ENCODE measurements at regions not wholly inside any gene's neighbourhood (a gene's known extent, or its start where the extent isn't known, plus 50 kb on each side); places are given as distances from the start of the nearest gene placed in this dataset.
"Not testable (repeated sequence)": the region's sequence is repeated elsewhere in the genome, so short reads cannot be mapped to it uniquely, and the experiment has no call there.

- not testable (repeated sequence) for H3K9me3 ChIP-seq (ENCODE audit: control insufficient read depth in 1 of 2, low read length in 2 of 2); H3K4me3 ChIP-seq (ENCODE audit: low read depth in 1 of 2, low read length in 2 of 2); H3K27me3 ChIP-seq (ENCODE audit: control insufficient read depth in 1 of 2, insufficient read depth in 2 of 2, low read length in 2 of 2); H3K9ac ChIP-seq (ENCODE audit: low read depth in 1 of 2, low read length in 2 of 2); H3K27ac ChIP-seq (ENCODE audit: low read depth, low read length); H3K4me1 ChIP-seq (ENCODE audit: control insufficient read depth in 1 of 2, insufficient read depth in 2 of 2, low read length in 2 of 2); H3K36me3 ChIP-seq (ENCODE audit: control insufficient read depth in 1 of 2, insufficient read depth in 2 of 2, low read length in 2 of 2)
Measured at GRCh38 chr7:136114467-136114866, 137.3 kb upstream of the MTPN start.

GRCh38 chr7:136109037-136109436 is 131.9 kb upstream of the MTPN start:
- H3K4me3 ChIP-seq (ENCODE audit: low read depth in 1 of 2, low read length in 2 of 2); H3K36me3 ChIP-seq (ENCODE audit: control insufficient read depth in 1 of 2, insufficient read depth in 2 of 2, low read length in 2 of 2); H3K9ac ChIP-seq (ENCODE audit: low read depth in 1 of 2, low read length in 2 of 2); H3K27ac ChIP-seq (ENCODE audit: low read depth, low read length); H3K27me3 ChIP-seq (ENCODE audit: control insufficient read depth in 1 of 2, insufficient read depth in 2 of 2, low read length in 2 of 2); H3K9me3 ChIP-seq (ENCODE audit: control insufficient read depth in 1 of 2, low read length in 2 of 2); H3K4me1 ChIP-seq (ENCODE audit: control insufficient read depth in 1 of 2, insufficient read depth in 2 of 2, low read length in 2 of 2): not testable (repeated sequence)

GRCh38 chr7:136105191-136105590 is 128.0 kb upstream of the MTPN start:
- Histone ChIP-seq H3K36me3 (ENCODE audit: control insufficient read depth in 1 of 2, insufficient read depth in 2 of 2, low read length in 2 of 2) (no peaks in the 10 kb centered on the region), H3K4me3 (ENCODE audit: low read depth in 1 of 2, low read length in 2 of 2) (no peak overlapping the region), H3K27ac (ENCODE audit: low read depth, low read length) (no peak overlapping the region), H3K27me3 (ENCODE audit: control insufficient read depth in 1 of 2, insufficient read depth in 2 of 2, low read length in 2 of 2) (no peaks in the 10 kb centered on the region), H3K9ac (ENCODE audit: low read depth in 1 of 2, low read length in 2 of 2) (no peak overlapping the region), H3K4me1 (ENCODE audit: control insufficient read depth in 1 of 2, insufficient read depth in 2 of 2, low read length in 2 of 2) (no peaks in the 10 kb centered on the region), H3K9me3 (ENCODE audit: control insufficient read depth in 1 of 2, low read length in 2 of 2) (no peaks in the 10 kb centered on the region)

- no peaks in the 10 kb centered on the region for H3K9me3 ChIP-seq (ENCODE audit: control insufficient read depth in 1 of 2, low read length in 2 of 2)
- H3K27ac ChIP-seq (ENCODE audit: low read depth, low read length): no peak overlapping the region
- H3K9ac ChIP-seq (ENCODE audit: low read depth in 1 of 2, low read length in 2 of 2): no peak overlapping the region
- H3K4me3 ChIP-seq (ENCODE audit: low read depth in 1 of 2, low read length in 2 of 2): no peak overlapping the region
- no peaks in the 10 kb centered on the region for H3K27me3 ChIP-seq (ENCODE audit: control insufficient read depth in 1 of 2, insufficient read depth in 2 of 2, low read length in 2 of 2)
- H3K4me1 ChIP-seq (ENCODE audit: control insufficient read depth in 1 of 2, insufficient read depth in 2 of 2, low read length in 2 of 2): no peaks in the 10 kb centered on the region
- no peaks in the 10 kb centered on the region for H3K36me3 ChIP-seq (ENCODE audit: control insufficient read depth in 1 of 2, insufficient read depth in 2 of 2, low read length in 2 of 2)
Measured at GRCh38 chr7:136104269-136104603, 127.1 kb upstream of the MTPN start.

- Histone ChIP-seq H3K4me3 (ENCODE audit: low read depth in 1 of 2, low read length in 2 of 2) (no peak overlapping the region), H3K9me3 (ENCODE audit: control insufficient read depth in 1 of 2, low read length in 2 of 2) (no peaks in the 10 kb centered on the region), H3K27ac (ENCODE audit: low read depth, low read length) (no peak overlapping the region), H3K4me1 (ENCODE audit: control insufficient read depth in 1 of 2, insufficient read depth in 2 of 2, low read length in 2 of 2) (no peaks in the 10 kb centered on the region), H3K9ac (ENCODE audit: low read depth in 1 of 2, low read length in 2 of 2) (no peak overlapping the region), H3K27me3 (ENCODE audit: control insufficient read depth in 1 of 2, insufficient read depth in 2 of 2, low read length in 2 of 2) (no peaks in the 10 kb centered on the region), H3K36me3 (ENCODE audit: control insufficient read depth in 1 of 2, insufficient read depth in 2 of 2, low read length in 2 of 2) (no peaks in the 10 kb centered on the region)
Measured at GRCh38 chr7:136103545-136104268, 126.5 kb upstream of the MTPN start.

GRCh38 chr7:136102881-136103280 is 125.7 kb upstream of the MTPN start:
- Histone ChIP-seq H3K4me1 (ENCODE audit: control insufficient read depth in 1 of 2, insufficient read depth in 2 of 2, low read length in 2 of 2) (no peaks in the 10 kb centered on the region), H3K9me3 (ENCODE audit: control insufficient read depth in 1 of 2, low read length in 2 of 2) (no peaks in the 10 kb centered on the region), H3K27ac (ENCODE audit: low read depth, low read length) (no peak overlapping the region), H3K4me3 (ENCODE audit: low read depth in 1 of 2, low read length in 2 of 2) (no peak overlapping the region), H3K36me3 (ENCODE audit: control insufficient read depth in 1 of 2, insufficient read depth in 2 of 2, low read length in 2 of 2) (no peaks in the 10 kb centered on the region), H3K27me3 (ENCODE audit: control insufficient read depth in 1 of 2, insufficient read depth in 2 of 2, low read length in 2 of 2) (no peaks in the 10 kb centered on the region), H3K9ac (ENCODE audit: low read depth in 1 of 2, low read length in 2 of 2) (no peak overlapping the region)

- not testable (repeated sequence) for H3K4me1 ChIP-seq (ENCODE audit: control insufficient read depth in 1 of 2, insufficient read depth in 2 of 2, low read length in 2 of 2); H3K27ac ChIP-seq (ENCODE audit: low read depth, low read length); H3K4me3 ChIP-seq (ENCODE audit: low read depth in 1 of 2, low read length in 2 of 2); H3K27me3 ChIP-seq (ENCODE audit: control insufficient read depth in 1 of 2, insufficient read depth in 2 of 2, low read length in 2 of 2); H3K36me3 ChIP-seq (ENCODE audit: control insufficient read depth in 1 of 2, insufficient read depth in 2 of 2, low read length in 2 of 2); H3K9ac ChIP-seq (ENCODE audit: low read depth in 1 of 2, low read length in 2 of 2); H3K9me3 ChIP-seq (ENCODE audit: control insufficient read depth in 1 of 2, low read length in 2 of 2)
Measured at GRCh38 chr7:136092714-136093113, 115.6 kb upstream of the MTPN start.

GRCh38 chr7:136087881-136088280 is 110.7 kb upstream of the MTPN start:
- no peaks in the 10 kb centered on the region for H3K36me3 ChIP-seq (ENCODE audit: control insufficient read depth in 1 of 2, insufficient read depth in 2 of 2, low read length in 2 of 2)
- no peak overlapping the region for H3K4me3 ChIP-seq (ENCODE audit: low read depth in 1 of 2, low read length in 2 of 2)
- H3K27ac ChIP-seq (ENCODE audit: low read depth, low read length): no peak overlapping the region
- no peaks in the 10 kb centered on the region for H3K4me1 ChIP-seq (ENCODE audit: control insufficient read depth in 1 of 2, insufficient read depth in 2 of 2, low read length in 2 of 2)
- H3K9me3 ChIP-seq (ENCODE audit: control insufficient read depth in 1 of 2, low read length in 2 of 2): no peaks in the 10 kb centered on the region
- H3K9ac ChIP-seq (ENCODE audit: low read depth in 1 of 2, low read length in 2 of 2): no peak overlapping the region
- no peaks in the 10 kb centered on the region for H3K27me3 ChIP-seq (ENCODE audit: control insufficient read depth in 1 of 2, insufficient read depth in 2 of 2, low read length in 2 of 2)

- no peak overlapping the region for H3K27ac ChIP-seq (ENCODE audit: low read depth, low read length)
Measured at GRCh38 chr7:136086712-136087111, 109.6 kb upstream of the MTPN start.

GRCh38 chr7:136079934-136080333 is 102.8 kb upstream of the MTPN start:
- no peak overlapping the region for H3K27ac ChIP-seq (ENCODE audit: low read depth, low read length)
- no peaks in the 10 kb centered on the region for H3K27me3 ChIP-seq (ENCODE audit: control insufficient read depth in 1 of 2, insufficient read depth in 2 of 2, low read length in 2 of 2)
- H3K9ac ChIP-seq (ENCODE audit: low read depth in 1 of 2, low read length in 2 of 2): no peak overlapping the region
- no peaks in the 10 kb centered on the region for H3K9me3 ChIP-seq (ENCODE audit: control insufficient read depth in 1 of 2, low read length in 2 of 2)
- no peaks in the 10 kb centered on the region for H3K36me3 ChIP-seq (ENCODE audit: control insufficient read depth in 1 of 2, insufficient read depth in 2 of 2, low read length in 2 of 2)
- no peak overlapping the region for H3K4me3 ChIP-seq (ENCODE audit: low read depth in 1 of 2, low read length in 2 of 2)
- H3K4me1 ChIP-seq (ENCODE audit: control insufficient read depth in 1 of 2, insufficient read depth in 2 of 2, low read length in 2 of 2): no peaks in the 10 kb centered on the region

More at GRCh38 chr7:136086712-136087111, 109.6 kb upstream of the MTPN start:
- Histone ChIP-seq H3K36me3 (ENCODE audit: control insufficient read depth in 1 of 2, insufficient read depth in 2 of 2, low read length in 2 of 2) (no peaks in the 10 kb centered on the region), H3K9me3 (ENCODE audit: control insufficient read depth in 1 of 2, low read length in 2 of 2) (no peaks in the 10 kb centered on the region), H3K4me1 (ENCODE audit: control insufficient read depth in 1 of 2, insufficient read depth in 2 of 2, low read length in 2 of 2) (no peaks in the 10 kb centered on the region), H3K9ac (ENCODE audit: low read depth in 1 of 2, low read length in 2 of 2) (no peak overlapping the region), H3K27me3 (ENCODE audit: control insufficient read depth in 1 of 2, insufficient read depth in 2 of 2, low read length in 2 of 2) (no peaks in the 10 kb centered on the region), H3K4me3 (ENCODE audit: low read depth in 1 of 2, low read length in 2 of 2) (peak overlapping the region; percentile 40 to 46)

GRCh38 chr7:136079478-136079892 is 102.3 kb upstream of the MTPN start:
- H3K4me1 ChIP-seq (ENCODE audit: control insufficient read depth in 1 of 2, insufficient read depth in 2 of 2, low read length in 2 of 2): no peaks in the 10 kb centered on the region
- no peaks in the 10 kb centered on the region for H3K27me3 ChIP-seq (ENCODE audit: control insufficient read depth in 1 of 2, insufficient read depth in 2 of 2, low read length in 2 of 2)
- H3K9ac ChIP-seq (ENCODE audit: low read depth in 1 of 2, low read length in 2 of 2): no peak overlapping the region
- H3K36me3 ChIP-seq (ENCODE audit: control insufficient read depth in 1 of 2, insufficient read depth in 2 of 2, low read length in 2 of 2): no peaks in the 10 kb centered on the region
- no peak overlapping the region for H3K27ac ChIP-seq (ENCODE audit: low read depth, low read length)
- no peak overlapping the region for H3K4me3 ChIP-seq (ENCODE audit: low read depth in 1 of 2, low read length in 2 of 2)
- no peaks in the 10 kb centered on the region for H3K9me3 ChIP-seq (ENCODE audit: control insufficient read depth in 1 of 2, low read length in 2 of 2)
